H4 (cell line): ENCODE measurements at regions not wholly inside any gene's neighbourhood (a gene's known extent, or its start where the extent isn't known, plus 50 kb on each side); places are given as distances from the start of the nearest gene placed in this dataset.

Experiments
- DNase-seq: peaks from one replicate; pipeline ENCODE4 v3.0.0-alpha.2; 2015; ENCODE audit warnings: low spot score

- DNase-seq = no peak
Measured at GRCh38 chr5:24850926-24851486, 206.2 kb upstream of the CDH10 start.

- DNase-seq = no peak
Measured at GRCh38 chr5:24849210-24849609, 204.4 kb upstream of the CDH10 start.

- peak; percentile 29 for DNase-seq
Measured at GRCh38 chr5:24831989-24832388, 187.2 kb upstream of the CDH10 start.

GRCh38 chr5:24823625-24824024 lies 178.8 kb upstream of the CDH10 start:
- peak; percentile 43 for DNase-seq

GRCh38 chr5:24819841-24820240 lies 175.1 kb upstream of the CDH10 start:
- DNase-seq = peak; percentile 36

- no peak for DNase-seq
Measured at GRCh38 chr5:24817966-24818365, 173.2 kb upstream of the CDH10 start.

GRCh38 chr5:24816206-24816605 lies 171.4 kb upstream of the CDH10 start:
- no peak for DNase-seq

GRCh38 chr5:24805230-24805629 lies 160.5 kb upstream of the CDH10 start:
- DNase-seq = no peak

- DNase-seq = no peak
Measured at GRCh38 chr5:24804221-24804681, 159.5 kb upstream of the CDH10 start.

GRCh38 chr5:24791326-24791725 lies 146.5 kb upstream of the CDH10 start:
- no peak for DNase-seq

- DNase-seq = no peak
Measured at GRCh38 chr5:24789611-24790351, 145.0 kb upstream of the CDH10 start.

- DNase-seq = peak; percentile 41
Measured at GRCh38 chr5:24788829-24789514, 144.2 kb upstream of the CDH10 start.

GRCh38 chr5:24786108-24786507 lies 141.3 kb upstream of the CDH10 start:
- no peak for DNase-seq

GRCh38 chr5:24783596-24783995 lies 138.8 kb upstream of the CDH10 start:
- no peak for DNase-seq

- no peak for DNase-seq
Measured at GRCh38 chr5:24777392-24777791, 132.6 kb upstream of the CDH10 start.

GRCh38 chr5:24773261-24773660 lies 128.5 kb upstream of the CDH10 start:
- DNase-seq = peak; percentile 20

- no peak for DNase-seq
Measured at GRCh38 chr5:24767086-24767485, 122.3 kb upstream of the CDH10 start.

GRCh38 chr5:24765219-24765618 lies 120.4 kb upstream of the CDH10 start:
- no peak for DNase-seq

- DNase-seq = no peak
Measured at GRCh38 chr5:24750355-24750754, 105.6 kb upstream of the CDH10 start.

GRCh38 chr5:24749701-24750100 lies 104.9 kb upstream of the CDH10 start:
- no peak for DNase-seq

GRCh38 chr5:24747327-24747726 lies 102.5 kb upstream of the CDH10 start:
- no peak for DNase-seq

GRCh38 chr5:24742334-24742733 lies 97.6 kb upstream of the CDH10 start:
- peak; percentile 11 for DNase-seq

- no peak for DNase-seq
Measured at GRCh38 chr5:24737163-24737562, 92.4 kb upstream of the CDH10 start.
